ENCODE measurements at regions not wholly inside any gene's neighbourhood (a gene's known extent, or its start where the extent isn't known, plus 50 kb on each side); places are given as distances from the start of the nearest gene placed in this dataset.
"Not testable (repeated sequence)": the region's sequence is repeated elsewhere in the genome, so short reads cannot be mapped to it uniquely, and the experiment has no call there.

DNA sequence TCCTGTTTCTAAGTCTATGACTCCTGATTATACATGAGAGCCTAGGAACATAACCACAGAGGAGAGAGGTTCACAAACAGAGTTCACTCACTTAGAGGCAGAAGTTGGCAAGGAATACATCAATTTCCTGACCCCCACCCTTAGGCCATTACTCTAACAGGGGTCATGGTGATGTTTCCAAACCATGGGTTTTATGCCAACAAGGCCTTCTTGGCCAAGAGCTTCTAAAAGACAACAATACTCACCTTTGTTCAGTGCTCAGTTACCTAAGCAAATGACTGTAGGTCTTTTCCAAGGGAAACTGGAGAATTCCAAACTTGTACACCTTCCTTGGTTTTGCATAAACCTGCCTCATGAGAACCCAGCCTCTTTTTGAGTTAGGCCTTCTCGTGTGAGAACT, 52.6 kb downstream of the ERICH4 start:
- no peak for DNase-seq

DNA sequence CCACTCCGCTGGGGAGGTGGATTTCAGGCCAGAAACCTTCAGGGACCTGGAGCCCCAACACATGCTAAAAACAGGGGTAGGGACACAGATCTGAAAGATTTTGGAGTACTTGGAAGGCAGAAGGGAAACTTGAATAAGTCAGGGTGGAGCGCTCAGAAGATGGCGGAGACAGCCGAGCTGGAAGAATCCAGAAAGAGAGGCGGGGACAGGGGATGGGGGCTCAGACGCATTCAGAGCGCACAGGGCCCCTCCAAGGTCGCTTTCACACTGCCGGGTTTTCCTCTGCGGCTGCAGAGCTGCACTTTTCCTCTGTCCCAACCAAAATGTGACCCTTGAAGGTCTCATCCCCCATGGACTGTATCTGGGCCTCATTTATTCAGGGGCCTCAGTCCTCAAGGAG, 56.9 kb downstream of the ERICH4 start:
- no peak for DNase-seq

- no peak for DNase-seq
Measured at GRCh38 chr19:41500443-41500842, 57.5 kb downstream of the ERICH4 start.

GRCh38 chr19:41501854-41502253, 58.9 kb downstream of the ERICH4 start:
- DNase-seq = no peak

DNA sequence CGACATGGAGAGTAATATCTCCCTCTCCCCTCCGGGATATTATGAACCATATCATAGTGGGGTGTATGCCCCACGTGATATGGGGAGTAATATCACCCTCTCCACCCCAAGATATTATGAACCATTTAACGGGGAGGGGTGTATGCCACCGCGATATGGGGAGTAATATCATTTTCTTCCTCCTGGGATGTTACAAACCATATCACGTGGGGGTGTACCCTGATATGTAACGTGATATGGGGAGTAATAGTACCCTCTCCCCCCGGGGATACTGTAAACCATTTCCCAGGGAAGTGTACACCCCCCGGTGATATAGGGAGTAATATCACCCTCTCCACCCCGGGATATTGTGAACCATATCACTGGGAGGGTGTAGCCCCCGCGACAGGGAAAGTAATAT, 62.1 kb downstream of the ERICH4 start:
- no peak for DNase-seq

DNA sequence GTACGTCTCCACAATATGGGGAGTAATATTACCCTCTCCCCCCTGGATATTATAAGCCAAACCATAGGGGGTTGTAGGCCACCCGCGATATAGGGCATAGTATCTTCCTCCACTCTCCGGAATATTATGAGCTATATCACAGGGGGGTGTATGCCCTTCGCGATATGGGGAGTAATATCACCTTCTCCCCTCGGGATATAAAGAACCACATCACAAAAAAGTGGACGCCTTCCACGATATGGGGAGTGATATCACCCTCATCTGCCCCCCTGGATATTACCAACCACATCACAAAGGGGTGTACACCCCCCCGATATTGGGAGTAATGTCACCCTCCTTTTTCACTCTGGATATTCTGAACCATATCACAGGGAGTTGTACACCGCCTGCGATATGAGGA, 65.5 kb upstream of the CEACAM21 start:
- no peak for DNase-seq

DNA sequence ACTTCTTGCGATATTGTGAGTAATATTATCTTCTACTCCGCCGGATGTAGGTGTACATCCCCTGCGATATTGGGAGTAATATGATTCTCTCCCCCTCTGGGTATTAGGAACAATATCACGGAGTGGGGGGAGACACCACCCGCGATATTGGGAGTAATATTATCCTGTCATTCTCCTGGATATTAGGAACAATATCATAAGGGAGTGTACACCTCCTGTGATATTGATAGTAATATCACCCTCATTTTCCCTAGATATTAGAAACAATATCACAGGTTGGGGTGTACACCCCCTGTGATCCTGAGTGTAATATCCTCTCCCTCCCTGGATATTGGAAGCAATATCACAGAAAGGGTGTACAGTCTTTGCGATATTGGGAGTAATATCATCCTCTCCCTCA, 64.3 kb upstream of the CEACAM21 start:
- no peak for DNase-seq

GRCh38 chr19:41515015-41515652, 60.8 kb upstream of the CEACAM21 start:
- no peak for DNase-seq

DNA sequence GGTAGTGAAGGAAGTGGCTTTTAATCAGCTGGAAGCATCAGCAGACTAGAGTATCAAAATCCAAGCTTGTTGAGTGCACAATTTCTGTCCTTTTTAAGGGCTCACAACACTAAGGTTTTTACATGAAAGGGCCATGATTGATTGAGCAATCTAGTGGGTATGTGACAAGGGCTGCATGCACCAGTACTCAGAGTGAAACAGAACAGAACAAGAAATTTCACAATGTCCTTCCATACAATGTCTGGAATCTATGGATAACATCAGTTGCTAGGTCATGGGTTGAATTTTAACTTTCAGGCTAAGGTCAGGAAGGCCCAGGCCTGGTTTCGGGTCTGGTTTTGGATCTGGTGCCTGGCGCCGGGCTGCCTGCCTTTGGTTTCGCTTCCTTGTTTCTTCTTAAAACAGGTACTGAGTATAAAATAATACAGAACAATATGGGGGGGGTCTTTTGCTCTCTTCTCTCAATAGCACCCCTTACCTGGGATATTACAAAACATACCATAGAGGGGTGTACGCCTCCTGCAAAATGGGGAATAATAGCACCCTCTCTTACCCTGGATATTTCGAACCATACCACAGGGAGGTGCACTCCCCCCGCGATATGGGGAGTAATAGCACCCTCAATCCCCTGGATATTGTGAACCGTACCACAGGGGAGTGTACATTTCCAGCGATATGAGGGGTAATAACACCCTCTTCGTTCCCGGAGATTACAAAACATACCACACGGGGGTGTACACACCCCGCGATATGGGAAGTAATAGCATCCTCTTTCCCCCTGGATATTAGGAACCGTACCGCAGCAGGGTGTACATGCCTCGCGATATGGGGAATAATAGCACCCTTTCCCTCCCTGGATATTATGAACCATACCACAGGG, 59.4 kb upstream of the CEACAM21 start:
- DNase-seq = not testable (repeated sequence)

GRCh38 chr19:41518141-41518540, 57.8 kb upstream of the CEACAM21 start:
- no peak for DNase-seq

DNA sequence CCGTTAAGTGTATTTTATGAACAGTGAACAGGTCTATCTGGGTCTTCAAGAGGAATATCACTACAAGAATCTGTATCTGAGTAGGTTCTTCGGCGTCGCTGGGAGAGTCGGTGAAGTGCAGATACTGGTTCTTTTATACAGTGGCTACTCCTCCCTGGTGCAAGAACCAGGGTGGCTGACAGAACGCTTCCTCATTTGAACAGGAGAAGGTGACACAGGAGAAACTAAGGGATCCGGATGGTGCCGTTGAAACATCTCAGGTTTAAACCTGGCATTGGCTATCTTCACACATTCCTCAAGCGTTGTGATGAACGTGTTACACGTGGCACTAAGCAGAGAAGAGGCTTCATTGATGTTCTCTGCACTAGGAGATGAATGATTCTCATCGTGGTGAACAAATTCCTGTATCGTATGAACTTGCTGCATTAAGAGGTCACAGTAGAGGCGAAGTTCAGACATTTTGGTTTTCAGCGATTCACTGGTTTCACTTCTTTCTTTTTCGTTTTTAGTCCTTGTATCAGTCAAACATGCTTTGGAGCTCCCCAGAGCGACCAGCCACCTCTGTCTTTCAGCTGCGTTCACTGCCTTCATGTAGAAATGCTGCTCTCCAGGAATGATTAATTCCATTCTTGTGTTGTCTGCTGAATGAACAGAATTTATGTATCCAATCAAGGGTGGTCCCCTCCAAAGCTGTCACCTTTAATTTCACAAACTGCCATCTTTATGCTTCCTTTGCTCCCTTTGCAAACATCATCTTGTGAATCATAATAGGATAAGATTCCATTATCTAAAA, 54.6 kb upstream of the CEACAM21 start:
- DNase-seq = not testable (repeated sequence)

DNA sequence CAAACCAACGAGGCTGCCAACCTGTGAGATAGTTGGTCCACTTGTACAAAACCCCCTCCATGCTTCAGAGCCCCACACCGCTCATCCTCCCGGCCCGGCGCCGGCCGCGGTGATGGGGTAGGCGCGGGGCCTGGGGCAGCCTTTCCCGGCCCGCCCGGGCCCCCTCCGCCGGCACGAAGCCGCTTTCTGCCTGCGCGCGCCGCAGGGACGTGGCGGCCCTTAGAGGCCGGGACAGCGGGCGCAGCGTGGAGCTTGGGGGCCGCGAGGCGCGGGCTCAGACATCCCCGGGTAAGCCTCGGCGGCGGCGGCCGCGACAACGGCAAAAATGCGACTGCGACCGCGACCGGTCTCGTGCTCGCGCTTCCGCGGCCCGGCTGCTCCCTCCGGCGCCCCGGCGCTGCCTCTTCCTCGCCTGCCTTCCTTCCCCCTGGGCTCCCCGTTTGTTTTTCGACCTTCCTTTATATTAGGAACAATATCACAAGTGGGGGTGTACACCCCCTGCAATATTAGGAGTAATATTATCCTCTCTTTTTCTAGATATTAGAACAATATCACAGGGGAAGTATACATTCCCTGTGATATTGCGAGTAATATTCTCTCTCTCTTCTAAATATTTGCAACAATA, 53.9 kb upstream of the CEACAM21 start:
- peak; percentile 44 for DNase-seq

DNA sequence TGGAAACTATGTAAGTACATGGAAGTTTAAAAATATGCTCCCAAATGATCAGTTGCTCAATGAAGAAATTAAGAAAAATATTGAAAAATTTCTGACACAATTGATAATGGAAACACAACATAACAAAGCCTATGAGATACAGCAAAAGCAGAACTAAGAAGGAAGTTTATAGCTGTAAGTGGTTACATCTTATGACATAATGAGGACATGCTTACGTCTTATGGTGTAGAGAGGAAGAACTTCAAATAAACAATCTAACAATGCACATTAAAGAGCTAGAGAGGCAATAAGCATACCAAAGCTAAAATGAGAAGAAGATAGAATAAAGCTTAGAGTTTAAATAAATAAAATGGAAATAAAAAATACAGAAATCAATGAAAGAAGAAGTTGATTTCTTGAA, 50.0 kb upstream of the CEACAM21 start:
- no peak for DNase-seq
